IPS DF 4.7 (cell line): ENCODE measurements at regions not wholly inside any gene's neighbourhood (a gene's known extent, or its start where the extent isn't known, plus 50 kb on each side); places are given as distances from the start of the nearest gene placed in this dataset.
"Not testable (repeated sequence)": the region's sequence is repeated elsewhere in the genome, so short reads cannot be mapped to it uniquely, and the experiment has no call there.

Experiments
- DNase-seq: peaks from one replicate; pipeline ENCODE4 v3.0.0-alpha.2; 2013; ENCODE audit warnings: low spot score; ENCODE audit errors: extremely low read depth

DNA sequence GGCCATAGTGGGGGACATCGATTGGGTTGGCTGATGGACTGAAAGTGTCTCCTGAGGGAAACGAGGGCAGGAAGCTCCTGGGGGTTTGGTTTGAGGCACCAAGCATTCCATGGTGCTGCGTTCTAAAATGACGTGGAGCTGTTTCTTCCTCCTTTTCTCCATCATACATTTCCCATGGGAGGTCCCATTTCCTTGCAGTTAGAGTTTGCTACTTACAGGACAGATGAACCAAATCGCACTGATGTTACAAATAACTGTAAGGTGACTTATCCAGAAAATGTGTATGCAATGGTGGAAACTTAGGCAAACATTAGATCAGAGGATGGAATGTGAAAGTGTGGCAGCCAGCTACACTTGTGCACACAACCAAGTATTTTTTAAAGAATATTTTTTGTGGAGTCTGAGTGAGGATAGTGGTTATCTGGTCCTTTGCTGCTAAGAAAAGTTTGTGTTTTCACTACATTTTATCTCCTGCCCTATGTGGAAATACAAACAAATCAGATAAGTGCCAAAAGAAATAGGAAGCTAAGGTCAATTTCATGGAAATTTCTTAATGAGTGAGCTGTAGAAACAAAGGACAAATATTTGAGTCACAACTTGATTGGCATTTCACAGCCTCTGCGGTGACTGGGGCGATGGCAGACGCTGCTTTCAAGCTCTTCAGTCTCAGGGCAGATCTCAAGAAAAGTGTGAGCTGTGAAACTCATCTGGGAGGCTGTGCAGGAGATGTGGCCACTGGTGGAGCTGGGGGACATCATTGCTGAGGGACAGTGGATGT, 256.2 kb downstream of the TSN start:
- DNase-seq, result no peak

- DNase-seq, result no peak
Observed at GRCh38 chr2:122018736-122019135, 263.3 kb downstream of the TSN start.

DNA sequence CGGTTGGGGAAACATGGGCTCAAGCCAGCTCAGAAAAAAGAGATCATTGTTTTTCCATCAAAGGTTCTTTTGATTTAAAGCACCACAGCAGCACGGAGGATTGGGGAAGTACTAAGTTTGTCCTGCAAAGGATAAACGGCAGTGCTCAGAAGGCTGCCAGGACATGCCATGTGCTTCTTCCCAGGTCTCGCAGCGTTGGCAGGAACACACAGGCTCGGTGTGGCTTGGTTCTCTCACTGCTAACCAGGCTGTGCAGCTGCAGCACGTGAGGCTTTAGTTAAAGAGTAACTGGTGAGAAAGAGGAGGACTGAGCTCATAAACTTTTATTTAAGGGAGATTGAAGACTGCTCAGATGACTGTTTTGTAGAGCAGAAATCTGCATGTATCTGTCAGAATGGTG, 264.3 kb downstream of the TSN start:
- DNase-seq, result no peak

- DNase-seq, result no peak
Observed at GRCh38 chr2:122020377-122020776, 264.9 kb downstream of the TSN start.

DNA sequence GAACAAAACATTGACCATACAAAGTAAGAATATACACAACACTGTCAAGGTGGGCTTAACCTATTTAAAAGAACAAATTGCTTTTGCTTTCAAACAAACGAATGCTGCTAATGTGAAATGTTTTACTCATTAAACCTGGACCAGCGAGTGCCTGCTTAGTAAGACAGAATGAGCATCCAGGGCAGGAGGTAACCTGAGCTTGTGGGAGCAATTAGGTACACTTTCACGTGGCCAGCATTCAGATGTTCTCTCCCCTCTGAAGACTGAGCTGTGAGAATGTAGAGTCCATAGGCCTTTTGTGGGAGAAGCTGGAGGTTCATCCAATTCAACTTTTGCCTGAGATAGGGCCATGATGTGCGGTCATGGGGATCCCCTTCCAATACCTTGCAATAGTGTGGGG, 266.5 kb downstream of the TSN start:
- DNase-seq, result no peak

DNA sequence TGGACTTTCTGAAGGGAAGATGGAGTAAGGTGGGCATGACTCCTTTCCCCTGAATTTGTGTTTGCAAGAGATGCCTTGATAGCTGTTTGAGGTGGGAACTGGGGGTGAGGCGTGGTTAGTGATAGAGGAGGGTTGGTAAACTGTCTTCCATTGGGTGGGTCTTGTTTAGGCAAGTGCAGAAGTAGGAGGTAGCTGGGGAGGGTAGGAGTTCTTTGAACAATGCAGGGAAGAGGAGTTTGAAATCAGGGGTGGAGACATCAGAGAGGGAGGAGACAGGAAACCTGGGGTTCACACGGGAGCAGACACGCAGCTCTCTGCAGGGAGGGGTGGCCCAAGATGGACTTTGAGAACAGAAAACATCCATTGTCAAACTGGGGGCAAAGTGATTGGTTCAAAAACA, 267.1 kb downstream of the TSN start:
- no peak for DNase-seq

DNA sequence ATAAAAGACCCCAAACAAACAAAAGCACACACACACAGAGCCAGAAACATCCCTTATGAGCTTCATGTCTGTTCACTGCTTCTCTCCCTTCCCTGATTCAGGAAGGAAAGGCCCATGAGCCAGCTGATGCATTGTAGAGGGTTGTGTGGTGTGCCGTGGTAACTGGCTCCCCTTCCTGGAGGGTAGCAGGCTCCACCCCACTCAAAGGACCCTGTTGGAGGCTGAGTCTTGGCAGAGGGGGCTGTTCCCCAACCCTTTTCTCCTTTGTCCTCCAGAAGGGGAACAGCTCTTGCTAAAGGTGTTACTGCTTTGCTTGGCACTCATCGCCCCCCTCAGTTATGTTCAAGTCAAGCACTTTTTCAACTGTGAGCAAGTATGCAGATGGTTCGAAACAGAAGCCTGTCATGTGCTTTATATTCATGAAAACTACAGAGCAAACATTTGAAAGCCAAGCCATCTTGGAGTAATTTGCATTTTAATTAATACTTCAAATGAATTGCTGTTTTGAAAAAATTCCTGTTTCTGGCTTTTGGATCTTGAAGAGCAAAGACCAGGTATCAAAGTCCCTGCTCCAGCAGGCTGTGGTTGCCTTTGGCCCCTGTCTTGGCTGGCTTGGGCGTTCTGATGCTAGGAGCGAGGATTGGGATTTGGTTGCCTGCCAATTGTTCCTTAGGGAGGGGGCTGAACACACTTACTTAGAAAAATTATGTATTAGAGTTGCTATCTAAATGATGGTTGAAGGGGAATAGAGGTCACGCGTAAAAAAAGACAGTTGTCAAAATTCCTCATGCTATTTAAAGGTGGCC, 267.8 kb downstream of the TSN start:
- no peak for DNase-seq

DNA sequence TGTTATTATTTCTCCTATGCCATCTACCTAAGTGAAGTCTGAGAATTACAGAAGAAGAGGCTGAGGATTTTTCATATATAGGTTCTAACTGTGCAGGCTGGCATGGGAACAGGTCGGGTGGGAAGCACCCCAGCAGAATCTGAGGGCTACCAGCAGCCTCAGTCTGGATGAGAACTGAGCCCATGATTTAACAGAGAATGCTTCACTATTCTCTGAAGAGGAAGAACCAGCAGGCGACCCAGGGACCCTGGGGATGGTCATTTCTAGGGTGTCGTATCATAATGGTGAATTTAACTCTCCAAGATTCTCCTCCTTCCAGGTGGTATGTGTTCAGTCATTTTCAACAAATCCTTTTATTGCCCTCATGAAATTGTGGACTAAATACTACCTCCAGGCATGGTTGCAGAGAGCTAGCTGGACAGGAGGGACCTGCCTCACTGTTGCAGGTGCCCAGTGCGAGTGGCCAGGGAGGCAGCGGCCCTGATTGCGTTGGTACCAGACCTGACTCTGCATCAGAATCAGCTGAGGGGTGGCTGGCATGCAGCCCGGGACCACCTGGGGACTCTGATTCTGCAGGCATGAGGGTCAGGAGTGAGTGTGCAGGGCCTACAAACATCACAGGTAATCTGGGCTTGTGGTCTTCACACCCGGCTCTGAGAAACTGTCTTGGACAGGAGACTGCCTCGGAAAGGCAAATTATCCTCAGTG, 272.2 kb downstream of the TSN start:
- no peak for DNase-seq

- no peak for DNase-seq
Observed at GRCh38 chr2:122028371-122029100, 273.1 kb downstream of the TSN start.

GRCh38 chr2:122029456-122029855, 274.0 kb downstream of the TSN start:
- no peak for DNase-seq

DNA sequence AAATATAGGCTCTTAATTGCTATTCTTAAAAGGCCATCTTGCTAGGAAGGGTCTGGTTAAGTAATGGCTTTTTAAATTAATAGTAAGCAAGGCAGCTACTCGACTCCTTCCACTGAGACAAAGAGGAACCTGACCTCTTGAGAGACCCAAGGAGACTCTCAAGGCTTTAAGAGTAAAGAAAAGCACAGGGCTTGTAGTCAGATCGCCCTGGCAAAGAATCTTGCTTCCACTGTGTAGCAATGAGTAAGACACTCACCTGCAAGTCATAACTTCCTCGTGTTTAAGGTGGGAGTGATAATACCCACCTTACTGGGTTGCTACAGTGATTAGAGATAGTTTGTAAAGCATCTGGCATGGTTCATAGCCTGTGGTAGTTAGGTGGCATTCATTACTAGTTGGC, 274.5 kb downstream of the TSN start:
- DNase-seq, result no peak

- DNase-seq, result no peak
Observed at GRCh38 chr2:122031544-122032263, 276.3 kb downstream of the TSN start.

DNA sequence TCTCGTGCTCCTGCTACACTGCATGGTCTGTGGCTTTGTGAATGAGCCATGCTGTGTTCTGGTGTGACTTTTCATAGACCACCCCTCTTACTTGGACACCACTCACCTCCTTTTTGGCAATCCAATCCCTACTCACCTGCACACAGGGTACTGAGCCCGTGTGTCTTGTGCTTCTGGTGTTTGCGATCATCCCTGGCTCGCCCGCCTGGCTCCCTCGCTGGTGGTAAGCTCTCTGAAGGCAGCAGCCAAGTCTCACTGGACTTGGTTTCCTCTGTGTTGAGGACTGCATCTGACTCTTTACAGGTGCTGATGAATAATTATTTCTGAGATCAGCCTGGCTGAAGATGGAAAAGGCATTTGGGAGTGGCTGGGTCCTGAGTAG, 276.8 kb downstream of the TSN start:
- no peak for DNase-seq

DNA sequence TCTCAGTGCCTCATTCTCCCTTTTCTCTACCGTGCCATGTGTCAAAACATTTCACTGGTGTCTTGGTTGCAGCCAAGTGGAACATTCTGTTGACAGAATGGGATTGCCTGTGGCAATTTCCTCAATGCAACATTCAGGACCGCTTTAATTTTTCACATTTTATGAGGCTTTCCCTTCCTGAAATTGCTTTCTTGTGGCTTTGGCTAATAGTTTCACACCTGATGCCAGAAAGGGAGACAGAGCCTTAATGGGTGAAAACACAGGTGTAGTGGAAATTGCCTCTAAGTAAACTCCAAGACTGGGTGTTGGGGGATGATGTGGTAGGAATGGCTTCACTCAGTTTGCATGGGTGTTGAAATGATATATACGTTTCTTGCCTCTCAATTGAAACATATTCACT, 278.3 kb downstream of the TSN start:
- no peak for DNase-seq

- DNase-seq, result no peak
Observed at GRCh38 chr2:122034344-122034743, 278.9 kb downstream of the TSN start.

- no peak for DNase-seq
Observed at GRCh38 chr2:122034777-122035176, 279.3 kb downstream of the TSN start.

GRCh38 chr2:122038816-122039215, 283.4 kb downstream of the TSN start:
- not testable (repeated sequence) for DNase-seq

- no peak for DNase-seq
Observed at GRCh38 chr2:122041455-122041854, 286.0 kb downstream of the TSN start.

- not testable (repeated sequence) for DNase-seq
Observed at GRCh38 chr2:122051659-122052058, 296.2 kb downstream of the TSN start.

- DNase-seq, result no peak
Observed at GRCh38 chr2:122055521-122055931, 300.1 kb downstream of the TSN start.

GRCh38 chr2:122056853-122057252, 301.4 kb downstream of the TSN start:
- DNase-seq, result no peak
